ENCODE measurements at regions not wholly inside any gene's neighbourhood (a gene's known extent, or its start where the extent isn't known, plus 50 kb on each side); places are given as distances from the start of the nearest gene placed in this dataset.
A peak's percentile ranks its signal among the peaks of the same experiment; 100 is the strongest.
"Not testable (repeated sequence)": the region's sequence is repeated elsewhere in the genome, so short reads cannot be mapped to it uniquely, and the experiment has no call there.

- DNase-seq = no peak
These were observed 62.2 kb upstream of the TENM4 start for GRCh38 chr11:79503028-79503427.

GRCh38 chr11:79501707-79502106 is 60.9 kb upstream of the TENM4 start:
- DNase-seq = no peak

- not testable (repeated sequence) for DNase-seq
These were observed 59.1 kb upstream of the TENM4 start for GRCh38 chr11:79499929-79500328.

GRCh38 chr11:79498667-79499066 is 57.8 kb upstream of the TENM4 start:
- no peak for DNase-seq

- DNase-seq = peak; percentile 40 to 57
These were observed 52.8 kb upstream of the TENM4 start for GRCh38 chr11:79493555-79494171.

- DNase-seq = no peak
These were observed 51.2 kb upstream of the TENM4 start for GRCh38 chr11:79492008-79492407.
